ENCODE measurements at regions not wholly inside any gene's neighbourhood (a gene's known extent, or its start where the extent isn't known, plus 50 kb on each side); places are given as distances from the start of the nearest gene placed in this dataset.

GRCh38 chr10:60711496-60711895 is 66.8 kb upstream of the CDK1 start:
- TF ChIP-seq, protein P1, sequence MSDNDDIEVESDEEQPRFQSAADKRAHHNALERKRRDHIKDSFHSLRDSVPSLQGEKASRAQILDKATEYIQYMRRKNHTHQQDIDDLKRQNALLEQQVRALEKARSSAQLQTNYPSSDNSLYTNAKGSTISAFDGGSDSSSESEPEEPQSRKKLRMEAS (IDR thresholded peaks at IDR 0.05): no peak
- no peak for TF ChIP-seq SP1 (IDR thresholded peaks at IDR 0.05)
- TF ChIP-seq, protein P2, sequence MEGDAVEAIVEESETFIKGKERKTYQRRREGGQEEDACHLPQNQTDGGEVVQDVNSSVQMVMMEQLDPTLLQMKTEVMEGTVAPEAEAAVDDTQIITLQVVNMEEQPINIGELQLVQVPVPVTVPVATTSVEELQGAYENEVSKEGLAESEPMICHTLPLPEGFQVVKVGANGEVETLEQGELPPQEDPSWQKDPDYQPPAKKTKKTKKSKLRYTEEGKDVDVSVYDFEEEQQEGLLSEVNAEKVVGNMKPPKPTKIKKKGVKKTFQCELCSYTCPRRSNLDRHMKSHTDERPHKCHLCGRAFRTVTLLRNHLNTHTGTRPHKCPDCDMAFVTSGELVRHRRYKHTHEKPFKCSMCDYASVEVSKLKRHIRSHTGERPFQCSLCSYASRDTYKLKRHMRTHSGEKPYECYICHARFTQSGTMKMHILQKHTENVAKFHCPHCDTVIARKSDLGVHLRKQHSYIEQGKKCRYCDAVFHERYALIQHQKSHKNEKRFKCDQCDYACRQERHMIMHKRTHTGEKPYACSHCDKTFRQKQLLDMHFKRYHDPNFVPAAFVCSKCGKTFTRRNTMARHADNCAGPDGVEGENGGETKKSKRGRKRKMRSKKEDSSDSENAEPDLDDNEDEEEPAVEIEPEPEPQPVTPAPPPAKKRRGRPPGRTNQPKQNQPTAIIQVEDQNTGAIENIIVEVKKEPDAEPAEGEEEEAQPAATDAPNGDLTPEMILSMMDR (IDR thresholded peaks at IDR 0.05; ENCODE audit: low read depth, low read length, missing input control): no peak
- no peak for TF ChIP-seq REST (IDR thresholded peaks at IDR 0.05)
- TF ChIP-seq RAD21 (IDR thresholded peaks at IDR 0.05): no peak
- no peak for TF ChIP-seq JUND (IDR thresholded peaks at IDR 0.05)
- no peak for TF ChIP-seq RXRA (IDR thresholded peaks at IDR 0.05)
- no peak for TF ChIP-seq TAF1 (conservative IDR thresholded peaks at IDR 0.05)
- TF ChIP-seq FOXA1 (IDR thresholded peaks at IDR 0.05): no peak

Data from liver (tissue), 3 donors.